ENCODE measurements at regions not wholly inside any gene's neighbourhood (a gene's known extent, or its start where the extent isn't known, plus 50 kb on each side); places are given as distances from the start of the nearest gene placed in this dataset.

GRCh38 chr4:181249031-181249430 lies 994.2 kb upstream of the TENM3 start:
- no peaks in the 10 kb centered on the region for H3K36me3 ChIP-seq (ENCODE audit: control insufficient read depth in 1 of 2, insufficient read depth in 2 of 2, low read length in 2 of 2)

GRCh38 chr4:181254771-181255170 lies 988.4 kb upstream of the TENM3 start:
- H3K36me3 ChIP-seq (ENCODE audit: control insufficient read depth in 1 of 2, insufficient read depth in 2 of 2, low read length in 2 of 2): no peaks in the 10 kb centered on the region
- no peak overlapping the region for H3K27ac ChIP-seq (ENCODE audit: low read depth, low read length)
- DNase-seq: no peak
- H2BK5ac ChIP-seq (ENCODE audit: low read depth, low read length, poor library complexity): no peak overlapping the region
- H3K79me2 ChIP-seq (ENCODE audit: control insufficient read depth, insufficient read depth, low read length, poor library complexity): no peaks in the 10 kb centered on the region
- no peaks in the 10 kb centered on the region for H3K9me3 ChIP-seq (ENCODE audit: insufficient read depth, low read depth, low read length)
- no peak overlapping the region for H3K9ac ChIP-seq (ENCODE audit: low read length)
- no peak overlapping the region for H3K4ac ChIP-seq (ENCODE audit: low read depth, low read length)
- H3K4me2 ChIP-seq (ENCODE audit: low read length): no peak overlapping the region
- H4K12ac ChIP-seq (ENCODE audit: low read depth, low read length): no peak overlapping the region
- no CpG with 5 or more reads among the region's 6 CpGs for WGBS (ENCODE audit: extremely low coverage, insufficient coverage, insufficient read length)
- H3K27me3 ChIP-seq (ENCODE audit: insufficient read depth, low read length): no peaks in the 10 kb centered on the region
- H3K4me1 ChIP-seq (ENCODE audit: control insufficient read depth in 1 of 2, insufficient read depth in 2 of 2, low read length in 2 of 2): no peaks in the 10 kb centered on the region
- no peak overlapping the region for H4K8ac ChIP-seq (ENCODE audit: low read depth, low read length)
- no peak overlapping the region for H4K91ac ChIP-seq (ENCODE audit: low read depth, low read length)
- no peaks in the 10 kb centered on the region for H3K79me1 ChIP-seq (ENCODE audit: low read length)
- no peak overlapping the region for H3K14ac ChIP-seq (ENCODE audit: low read length)
- H2BK120ac ChIP-seq (ENCODE audit: insufficient read depth, low read length, poor library complexity): no peak overlapping the region
- no peak overlapping the region for H3K4me3 ChIP-seq (ENCODE audit: low read depth, low read length)
- H3K23ac ChIP-seq (ENCODE audit: low read length): no peak overlapping the region
- no peak overlapping the region for H2AFZ ChIP-seq (ENCODE audit: insufficient read depth, low read length, poor library complexity)
- H2AK5ac ChIP-seq (ENCODE audit: low read length): no peak overlapping the region
- no peak overlapping the region for H3K18ac ChIP-seq (ENCODE audit: low read length)
- H2BK12ac ChIP-seq (ENCODE audit: low read length): no peak overlapping the region

More at GRCh38 chr4:181249031-181249430, 994.2 kb upstream of the TENM3 start:
- no peak overlapping the region for H2BK12ac ChIP-seq (ENCODE audit: low read length)
- H3K79me1 ChIP-seq (ENCODE audit: low read length): no peaks in the 10 kb centered on the region
- no peaks in the 10 kb centered on the region for H3K27me3 ChIP-seq (ENCODE audit: insufficient read depth, low read length)
- H4K12ac ChIP-seq (ENCODE audit: low read depth, low read length): no peak overlapping the region
- H4K91ac ChIP-seq (ENCODE audit: low read depth, low read length): no peak overlapping the region
- H3K27ac ChIP-seq (ENCODE audit: low read depth, low read length): no peak overlapping the region
- no peak overlapping the region for H2BK120ac ChIP-seq (ENCODE audit: insufficient read depth, low read length, poor library complexity)
- no peak overlapping the region for H3K18ac ChIP-seq (ENCODE audit: low read length)
- no peak overlapping the region for H4K8ac ChIP-seq (ENCODE audit: low read depth, low read length)
- no peaks in the 10 kb centered on the region for H3K79me2 ChIP-seq (ENCODE audit: control insufficient read depth, insufficient read depth, low read length, poor library complexity)
- no peak overlapping the region for H3K9ac ChIP-seq (ENCODE audit: low read length)
- no peaks in the 10 kb centered on the region for H3K9me3 ChIP-seq (ENCODE audit: insufficient read depth, low read depth, low read length)
- no peak overlapping the region for H2AK5ac ChIP-seq (ENCODE audit: low read length)
- no peak overlapping the region for H3K4me2 ChIP-seq (ENCODE audit: low read length)
- no peak for DNase-seq
- no peak overlapping the region for H3K14ac ChIP-seq (ENCODE audit: low read length)
- no CpG with 5 or more reads among the region's 4 CpGs for WGBS (ENCODE audit: extremely low coverage, insufficient coverage, insufficient read length)
- H3K4ac ChIP-seq (ENCODE audit: low read depth, low read length): no peak overlapping the region
- H2BK5ac ChIP-seq (ENCODE audit: low read depth, low read length, poor library complexity): no peak overlapping the region
- no peak overlapping the region for H3K4me3 ChIP-seq (ENCODE audit: low read depth, low read length)
- H2AFZ ChIP-seq (ENCODE audit: insufficient read depth, low read length, poor library complexity): no peak overlapping the region
- no peak overlapping the region for H3K23ac ChIP-seq (ENCODE audit: low read length)
- H3K4me1 ChIP-seq (ENCODE audit: control insufficient read depth in 1 of 2, insufficient read depth in 2 of 2, low read length in 2 of 2): no peaks in the 10 kb centered on the region

GRCh38 chr4:181258569-181258968 lies 984.6 kb upstream of the TENM3 start:
- Histone ChIP-seq H4K8ac (ENCODE audit: low read depth, low read length) (no peak overlapping the region), H3K18ac (ENCODE audit: low read length) (no peak overlapping the region), H2BK120ac (ENCODE audit: insufficient read depth, low read length, poor library complexity) (no peak overlapping the region), H3K79me1 (ENCODE audit: low read length) (no peaks in the 10 kb centered on the region), H3K36me3 (ENCODE audit: control insufficient read depth in 1 of 2, insufficient read depth in 2 of 2, low read length in 2 of 2) (no peaks in the 10 kb centered on the region), H3K27me3 (ENCODE audit: insufficient read depth, low read length) (no peaks in the 10 kb centered on the region), H2AK5ac (ENCODE audit: low read length) (no peak overlapping the region), H2BK5ac (ENCODE audit: low read depth, low read length, poor library complexity) (no peak overlapping the region), H3K14ac (ENCODE audit: low read length) (no peak overlapping the region), H3K9ac (ENCODE audit: low read length) (no peak overlapping the region), H3K4me2 (ENCODE audit: low read length) (no peak overlapping the region), H3K9me3 (ENCODE audit: insufficient read depth, low read depth, low read length) (no peaks in the 10 kb centered on the region), H3K4me3 (ENCODE audit: low read depth, low read length) (no peak overlapping the region), H3K23ac (ENCODE audit: low read length) (no peak overlapping the region), H3K27ac (ENCODE audit: low read depth, low read length) (no peak overlapping the region), H2BK12ac (ENCODE audit: low read length) (no peak overlapping the region), H3K4ac (ENCODE audit: low read depth, low read length) (no peak overlapping the region), H3K79me2 (ENCODE audit: control insufficient read depth, insufficient read depth, low read length, poor library complexity) (no peaks in the 10 kb centered on the region), H4K91ac (ENCODE audit: low read depth, low read length) (no peak overlapping the region), H4K12ac (ENCODE audit: low read depth, low read length) (no peak overlapping the region), H2AFZ (ENCODE audit: insufficient read depth, low read length, poor library complexity) (no peak overlapping the region), H3K4me1 (ENCODE audit: control insufficient read depth in 1 of 2, insufficient read depth in 2 of 2, low read length in 2 of 2) (no peaks in the 10 kb centered on the region)
- no peak for DNase-seq
- WGBS (ENCODE audit: extremely low coverage, insufficient coverage, insufficient read length): no CpG with 5 or more reads among the region's 2 CpGs

- no peak overlapping the region for H3K23ac ChIP-seq (ENCODE audit: low read length)
- H3K4me3 ChIP-seq (ENCODE audit: low read depth, low read length): no peak overlapping the region
- H2BK5ac ChIP-seq (ENCODE audit: low read depth, low read length, poor library complexity): no peak overlapping the region
- no peak overlapping the region for H2BK120ac ChIP-seq (ENCODE audit: insufficient read depth, low read length, poor library complexity)
- DNase-seq: no peak
- H3K18ac ChIP-seq (ENCODE audit: low read length): no peak overlapping the region
- no peaks in the 10 kb centered on the region for H3K79me2 ChIP-seq (ENCODE audit: control insufficient read depth, insufficient read depth, low read length, poor library complexity)
- H2AFZ ChIP-seq (ENCODE audit: insufficient read depth, low read length, poor library complexity): no peak overlapping the region
- H3K27ac ChIP-seq (ENCODE audit: low read depth, low read length): no peak overlapping the region
- H3K27me3 ChIP-seq (ENCODE audit: insufficient read depth, low read length): no peaks in the 10 kb centered on the region
- H3K4me1 ChIP-seq (ENCODE audit: control insufficient read depth in 1 of 2, insufficient read depth in 2 of 2, low read length in 2 of 2): no peaks in the 10 kb centered on the region
- H4K12ac ChIP-seq (ENCODE audit: low read depth, low read length): no peak overlapping the region
- H3K36me3 ChIP-seq (ENCODE audit: control insufficient read depth in 1 of 2, insufficient read depth in 2 of 2, low read length in 2 of 2): no peaks in the 10 kb centered on the region
- H3K9me3 ChIP-seq (ENCODE audit: insufficient read depth, low read depth, low read length): no peaks in the 10 kb centered on the region
- no peak overlapping the region for H3K14ac ChIP-seq (ENCODE audit: low read length)
- no peak overlapping the region for H3K9ac ChIP-seq (ENCODE audit: low read length)
- H2BK12ac ChIP-seq (ENCODE audit: low read length): no peak overlapping the region
- H3K4me2 ChIP-seq (ENCODE audit: low read length): no peak overlapping the region
- no peak overlapping the region for H2AK5ac ChIP-seq (ENCODE audit: low read length)
- no peak overlapping the region for H4K91ac ChIP-seq (ENCODE audit: low read depth, low read length)
- no peak overlapping the region for H3K4ac ChIP-seq (ENCODE audit: low read depth, low read length)
- no peaks in the 10 kb centered on the region for H3K79me1 ChIP-seq (ENCODE audit: low read length)
- no peak overlapping the region for H4K8ac ChIP-seq (ENCODE audit: low read depth, low read length)
- WGBS (ENCODE audit: extremely low coverage, insufficient coverage, insufficient read length): no CpG with 5 or more reads among the region's 4 CpGs
These were observed 984.0 kb upstream of the TENM3 start for GRCh38 chr4:181259081-181259709.
